ENCODE measurements at regions not wholly inside any gene's neighbourhood (a gene's known extent, or its start where the extent isn't known, plus 50 kb on each side); places are given as distances from the start of the nearest gene placed in this dataset.

GRCh38 chr11:113552271-113552670 lies 77.1 kb upstream of the DRD2 start:
- no peaks in the 10 kb centered on the region for H3K27me3 ChIP-seq (ENCODE audit: control insufficient read depth in 2 of 2, insufficient read depth in 1 of 2, low read length in 1 of 2)
- H3K36me3 ChIP-seq (ENCODE audit: control insufficient read depth in 2 of 2, insufficient read depth in 2 of 2, low read length in 1 of 2), result no peaks in the 10 kb centered on the region
- H3K9me3 ChIP-seq (ENCODE audit: control insufficient read depth in 2 of 2, insufficient read depth in 1 of 2, low read length in 1 of 2), result no peaks in the 10 kb centered on the region
- H3K4me1 ChIP-seq (ENCODE audit: control insufficient read depth in 2 of 2, insufficient read depth in 2 of 2, low read length in 2 of 2), result no peaks in the 10 kb centered on the region
- WGBS, result 98% methylated on average over 2 of the region's 2 CpGs
- no peak for DNase-seq (ENCODE audit: low read depth in 6 of 9, low spot score in 9 of 9)
- H3K4me3 ChIP-seq (ENCODE audit: low read length in 2 of 2), result no peak overlapping the region
- no peak overlapping the region for H3K27ac ChIP-seq (ENCODE audit: low read depth in 1 of 2, low read length in 1 of 2)

GRCh38 chr11:113551645-113552044 lies 76.4 kb upstream of the DRD2 start:
- Histone ChIP-seq H3K27ac (ENCODE audit: low read depth in 1 of 2, low read length in 1 of 2) (no peak overlapping the region), H3K4me3 (ENCODE audit: low read length in 2 of 2) (no peak overlapping the region), H3K36me3 (ENCODE audit: control insufficient read depth in 2 of 2, insufficient read depth in 2 of 2, low read length in 1 of 2) (no peaks in the 10 kb centered on the region), H3K27me3 (ENCODE audit: control insufficient read depth in 2 of 2, insufficient read depth in 1 of 2, low read length in 1 of 2) (peaks cover 0 to 2% of the 10 kb centered on the region in 2 donors), H3K4me1 (ENCODE audit: control insufficient read depth in 2 of 2, insufficient read depth in 2 of 2, low read length in 2 of 2) (no peaks in the 10 kb centered on the region), H3K9me3 (ENCODE audit: control insufficient read depth in 2 of 2, insufficient read depth in 1 of 2, low read length in 1 of 2) (no peaks in the 10 kb centered on the region)
- no peak for DNase-seq (ENCODE audit: low read depth in 6 of 9, low spot score in 9 of 9)
- 66% methylated on average over 4 of the region's 4 CpGs for WGBS

- DNase-seq (ENCODE audit: low read depth in 6 of 9, low spot score in 9 of 9), result no peak
- 70% methylated on average over 6 of the region's 6 CpGs for WGBS
These were observed 74.7 kb upstream of the DRD2 start for GRCh38 chr11:113549611-113550578.

GRCh38 chr11:113549061-113549460 lies 73.9 kb upstream of the DRD2 start:
- no peak for DNase-seq (ENCODE audit: low read depth in 6 of 9, low spot score in 9 of 9)
- 92% methylated on average over 3 of the region's 3 CpGs for WGBS
- Histone ChIP-seq H3K27ac (ENCODE audit: low read depth in 1 of 2, low read length in 1 of 2) (no peak overlapping the region), H3K27me3 (ENCODE audit: control insufficient read depth in 2 of 2, insufficient read depth in 1 of 2, low read length in 1 of 2) (peaks cover 0 to 2% of the 10 kb centered on the region in 2 donors), H3K36me3 (ENCODE audit: control insufficient read depth in 2 of 2, insufficient read depth in 2 of 2, low read length in 1 of 2) (no peaks in the 10 kb centered on the region), H3K4me1 (ENCODE audit: control insufficient read depth in 2 of 2, insufficient read depth in 2 of 2, low read length in 2 of 2) (no peaks in the 10 kb centered on the region), H3K4me3 (ENCODE audit: low read length in 2 of 2) (no peak overlapping the region), H3K9me3 (ENCODE audit: control insufficient read depth in 2 of 2, insufficient read depth in 1 of 2, low read length in 1 of 2) (no peaks in the 10 kb centered on the region)

More at GRCh38 chr11:113549611-113550578, 74.7 kb upstream of the DRD2 start:
- no peaks in the 10 kb centered on the region for H3K9me3 ChIP-seq (ENCODE audit: control insufficient read depth in 2 of 2, insufficient read depth in 1 of 2, low read length in 1 of 2)
- H3K4me3 ChIP-seq (ENCODE audit: low read length in 2 of 2), result no peak overlapping the region
- no peaks in the 10 kb centered on the region for H3K36me3 ChIP-seq (ENCODE audit: control insufficient read depth in 2 of 2, insufficient read depth in 2 of 2, low read length in 1 of 2)
- no peak overlapping the region for H3K27ac ChIP-seq (ENCODE audit: low read depth in 1 of 2, low read length in 1 of 2)
- H3K4me1 ChIP-seq (ENCODE audit: control insufficient read depth in 2 of 2, insufficient read depth in 2 of 2, low read length in 2 of 2), result no peaks in the 10 kb centered on the region
- H3K27me3 ChIP-seq (ENCODE audit: control insufficient read depth in 2 of 2, insufficient read depth in 1 of 2, low read length in 1 of 2), result peaks cover 0 to 2% of the 10 kb centered on the region in 2 donors

DNA sequence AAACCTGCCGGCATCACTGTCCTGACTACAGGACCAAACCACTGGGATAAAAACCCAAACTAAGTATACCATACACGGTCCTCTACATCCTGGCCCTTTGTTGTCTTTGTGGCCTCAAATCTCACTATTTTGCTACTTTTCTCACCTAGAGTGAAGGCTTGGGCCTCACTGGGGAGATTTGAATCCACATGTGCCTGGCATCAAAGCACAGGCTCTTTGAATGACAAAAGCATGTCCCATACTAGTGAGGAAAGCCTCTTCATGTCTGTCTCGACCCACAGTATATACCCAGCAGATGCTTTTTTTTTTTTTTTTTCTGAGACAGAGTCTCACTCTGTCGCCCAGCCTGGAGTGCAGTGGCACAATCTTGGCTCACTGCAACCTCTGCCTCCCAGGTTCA lies 72.5 kb upstream of the DRD2 start:
- H3K4me3 ChIP-seq (ENCODE audit: low read length in 2 of 2), result no peak overlapping the region
- DNase-seq (ENCODE audit: low read depth in 6 of 9, low spot score in 9 of 9), result no peak
- H3K27ac ChIP-seq (ENCODE audit: low read depth in 1 of 2, low read length in 1 of 2), result no peak overlapping the region
- peaks cover 0 to 2% of the 10 kb centered on the region in 2 donors for H3K27me3 ChIP-seq (ENCODE audit: control insufficient read depth in 2 of 2, insufficient read depth in 1 of 2, low read length in 1 of 2)
- no peaks in the 10 kb centered on the region for H3K4me1 ChIP-seq (ENCODE audit: control insufficient read depth in 2 of 2, insufficient read depth in 2 of 2, low read length in 2 of 2)
- no peaks in the 10 kb centered on the region for H3K36me3 ChIP-seq (ENCODE audit: control insufficient read depth in 2 of 2, insufficient read depth in 2 of 2, low read length in 1 of 2)
- H3K9me3 ChIP-seq (ENCODE audit: control insufficient read depth in 2 of 2, insufficient read depth in 1 of 2, low read length in 1 of 2), result no peaks in the 10 kb centered on the region
- WGBS, result 41% methylated on average over 4 of the region's 4 CpGs

DNA sequence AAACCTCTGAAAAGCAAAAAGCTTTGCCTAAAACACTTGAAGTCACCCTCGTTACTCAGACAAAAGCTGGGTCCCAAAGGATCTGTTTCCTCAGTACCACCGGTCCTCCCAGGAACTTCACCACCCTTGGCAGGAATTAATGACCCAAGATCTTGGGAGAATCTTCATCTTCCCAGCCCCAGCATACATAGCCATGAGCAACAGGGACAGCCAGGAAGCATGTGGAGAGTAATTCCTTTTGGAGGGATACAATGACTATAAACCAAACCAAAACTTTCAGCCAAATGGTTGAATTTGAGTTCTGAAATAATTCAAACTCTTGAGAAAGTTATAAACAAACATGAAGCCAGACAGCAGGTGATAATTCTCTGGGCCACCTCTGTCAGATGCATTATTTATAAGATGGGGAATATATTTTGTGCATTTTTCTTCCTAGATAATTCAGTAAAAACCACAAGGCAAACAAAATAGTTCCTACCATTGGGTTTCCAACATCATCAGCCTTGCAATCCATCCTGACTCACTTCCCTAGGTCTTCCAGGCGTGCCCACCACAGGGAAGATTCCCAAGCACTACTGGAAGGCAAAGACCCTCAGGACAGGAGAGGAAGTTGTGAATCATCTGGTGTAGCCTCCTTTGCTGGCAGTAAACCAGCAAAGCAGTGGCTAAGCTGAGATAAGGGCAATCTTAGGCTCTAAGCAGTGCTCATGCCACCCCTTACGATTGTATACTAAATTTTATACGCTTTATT lies 71.7 kb upstream of the DRD2 start:
- WGBS, result 77% methylated on average over 5 of the region's 5 CpGs
- Histone ChIP-seq H3K27ac (ENCODE audit: low read depth in 1 of 2, low read length in 1 of 2) (no peak overlapping the region), H3K4me3 (ENCODE audit: low read length in 2 of 2) (no peak overlapping the region), H3K4me1 (ENCODE audit: control insufficient read depth in 2 of 2, insufficient read depth in 2 of 2, low read length in 2 of 2) (no peaks in the 10 kb centered on the region), H3K9me3 (ENCODE audit: control insufficient read depth in 2 of 2, insufficient read depth in 1 of 2, low read length in 1 of 2) (no peaks in the 10 kb centered on the region), H3K36me3 (ENCODE audit: control insufficient read depth in 2 of 2, insufficient read depth in 2 of 2, low read length in 1 of 2) (no peaks in the 10 kb centered on the region), H3K27me3 (ENCODE audit: control insufficient read depth in 2 of 2, insufficient read depth in 1 of 2, low read length in 1 of 2) (peaks cover 0 to 2% of the 10 kb centered on the region in 2 donors)
- DNase-seq (ENCODE audit: low read depth in 6 of 9, low spot score in 9 of 9), result no peak

DNA sequence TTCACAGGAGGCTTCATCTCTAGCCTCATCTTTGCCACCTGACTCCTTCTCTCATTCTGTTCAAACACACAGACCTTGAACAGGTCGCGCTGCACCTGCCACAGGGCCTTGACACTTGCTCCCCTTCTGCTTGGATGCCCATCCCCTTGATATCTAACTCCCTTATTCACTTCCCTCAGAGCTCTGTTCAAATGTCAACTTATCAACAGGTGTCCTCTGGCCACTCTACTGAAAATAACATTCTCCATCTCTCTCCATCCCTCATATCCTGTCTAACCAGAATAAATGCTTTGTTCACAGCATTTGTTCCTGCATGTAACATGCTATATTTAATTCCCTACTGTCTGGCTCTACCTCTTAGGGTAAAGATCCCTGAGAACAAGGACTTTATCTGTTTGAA lies 67.2 kb upstream of the DRD2 start:
- no peak overlapping the region for H3K4me3 ChIP-seq (ENCODE audit: low read length in 2 of 2)
- 99% methylated on average over 2 of the region's 2 CpGs for WGBS
- peaks cover 0 to 2% of the 10 kb centered on the region in 2 donors for H3K27me3 ChIP-seq (ENCODE audit: control insufficient read depth in 2 of 2, insufficient read depth in 1 of 2, low read length in 1 of 2)
- DNase-seq (ENCODE audit: low read depth in 6 of 9, low spot score in 9 of 9), result no peak
- no peaks in the 10 kb centered on the region for H3K9me3 ChIP-seq (ENCODE audit: control insufficient read depth in 2 of 2, insufficient read depth in 1 of 2, low read length in 1 of 2)
- no peaks in the 10 kb centered on the region for H3K4me1 ChIP-seq (ENCODE audit: control insufficient read depth in 2 of 2, insufficient read depth in 2 of 2, low read length in 2 of 2)
- no peak overlapping the region for H3K27ac ChIP-seq (ENCODE audit: low read depth in 1 of 2, low read length in 1 of 2)
- no peaks in the 10 kb centered on the region for H3K36me3 ChIP-seq (ENCODE audit: control insufficient read depth in 2 of 2, insufficient read depth in 2 of 2, low read length in 1 of 2)

GRCh38 chr11:113540416-113541330 lies 65.5 kb upstream of the DRD2 start:
- DNase-seq (ENCODE audit: low read depth in 6 of 9, low spot score in 9 of 9), result no peak
- Histone ChIP-seq H3K4me3 (ENCODE audit: low read length in 2 of 2) (no peak overlapping the region), H3K36me3 (ENCODE audit: control insufficient read depth in 2 of 2, insufficient read depth in 2 of 2, low read length in 1 of 2) (no peaks in the 10 kb centered on the region), H3K9me3 (ENCODE audit: control insufficient read depth in 2 of 2, insufficient read depth in 1 of 2, low read length in 1 of 2) (no peaks in the 10 kb centered on the region), H3K27me3 (ENCODE audit: control insufficient read depth in 2 of 2, insufficient read depth in 1 of 2, low read length in 1 of 2) (no peaks in the 10 kb centered on the region), H3K4me1 (ENCODE audit: control insufficient read depth in 2 of 2, insufficient read depth in 2 of 2, low read length in 2 of 2) (no peaks in the 10 kb centered on the region), H3K27ac (ENCODE audit: low read depth in 1 of 2, low read length in 1 of 2) (no peak overlapping the region)
- 89% methylated on average over 8 of the region's 8 CpGs for WGBS

Measured in thymus (tissue), 11 donors.